ENCODE measurements at regions not wholly inside any gene's neighbourhood (a gene's known extent, or its start where the extent isn't known, plus 50 kb on each side); places are given as distances from the start of the nearest gene placed in this dataset.

DNA sequence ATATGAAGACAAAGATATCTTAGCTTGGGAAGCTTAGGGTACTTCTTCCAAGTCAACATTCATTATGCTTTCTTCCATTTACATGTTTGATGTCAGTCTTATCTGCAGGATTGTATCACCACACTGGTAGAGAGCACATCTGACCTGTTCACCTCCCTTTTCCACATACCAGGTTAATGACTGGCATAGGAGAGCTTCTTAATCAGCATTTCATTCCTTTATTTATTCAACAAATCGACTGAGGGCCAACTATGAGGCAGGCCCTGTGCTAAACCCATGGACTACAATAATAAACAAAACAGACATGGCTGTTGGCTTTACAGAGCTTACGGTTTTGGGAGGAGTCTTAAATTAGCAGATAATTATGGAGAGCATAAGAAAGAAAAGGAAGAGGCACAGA lies 378.1 kb upstream of the CDH11 start:
- DNase-seq: no peak
- H3K9me3 ChIP-seq (ENCODE audit: control insufficient read depth, low read depth, low read length): no peaks in the 10 kb centered on the region
- H3K4me1 ChIP-seq (ENCODE audit: control insufficient read depth, insufficient read depth, low read length): no peaks in the 10 kb centered on the region
- no CpG with 5 or more reads among the region's 2 CpGs for WGBS (ENCODE audit: insufficient coverage, low lambda C conversion rate)
- no peaks in the 10 kb centered on the region for H3K36me3 ChIP-seq (ENCODE audit: control insufficient read depth, insufficient read depth, low read length)
- no peaks in the 10 kb centered on the region for H3K27me3 ChIP-seq (ENCODE audit: control insufficient read depth, insufficient read depth, low read length)
- H3K4me3 ChIP-seq (ENCODE audit: low read length): no peak overlapping the region
- H3K27ac ChIP-seq (ENCODE audit: low read length): no peak overlapping the region

DNA sequence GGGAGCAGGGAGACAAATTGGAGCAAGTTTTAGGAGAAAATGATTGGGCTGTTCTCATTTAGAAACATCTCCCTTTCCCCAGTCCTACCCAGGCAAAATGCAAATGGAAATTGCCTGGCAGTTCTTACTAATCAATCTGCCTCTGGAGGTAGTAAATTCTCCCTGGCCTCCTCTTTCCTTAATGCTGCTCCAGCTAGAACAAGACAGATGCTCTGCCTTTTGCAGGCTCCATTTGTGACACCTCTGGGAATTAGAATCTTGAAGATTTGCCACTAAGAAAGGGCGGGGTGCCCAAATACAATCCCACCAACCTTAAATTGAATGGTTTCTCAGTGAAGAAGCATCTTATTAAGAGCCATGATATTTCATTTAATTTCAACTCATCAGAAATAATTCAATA lies 377.7 kb upstream of the CDH11 start:
- Histone ChIP-seq H3K27ac (ENCODE audit: low read length) (no peak overlapping the region), H3K27me3 (ENCODE audit: control insufficient read depth, insufficient read depth, low read length) (no peaks in the 10 kb centered on the region), H3K9me3 (ENCODE audit: control insufficient read depth, low read depth, low read length) (no peaks in the 10 kb centered on the region), H3K4me3 (ENCODE audit: low read length) (no peak overlapping the region), H3K36me3 (ENCODE audit: control insufficient read depth, insufficient read depth, low read length) (no peaks in the 10 kb centered on the region), H3K4me1 (ENCODE audit: control insufficient read depth, insufficient read depth, low read length) (no peaks in the 10 kb centered on the region)
- WGBS (ENCODE audit: insufficient coverage, low lambda C conversion rate): no CpG with 5 or more reads among the region's 1 CpG
- no peak for DNase-seq

DNA sequence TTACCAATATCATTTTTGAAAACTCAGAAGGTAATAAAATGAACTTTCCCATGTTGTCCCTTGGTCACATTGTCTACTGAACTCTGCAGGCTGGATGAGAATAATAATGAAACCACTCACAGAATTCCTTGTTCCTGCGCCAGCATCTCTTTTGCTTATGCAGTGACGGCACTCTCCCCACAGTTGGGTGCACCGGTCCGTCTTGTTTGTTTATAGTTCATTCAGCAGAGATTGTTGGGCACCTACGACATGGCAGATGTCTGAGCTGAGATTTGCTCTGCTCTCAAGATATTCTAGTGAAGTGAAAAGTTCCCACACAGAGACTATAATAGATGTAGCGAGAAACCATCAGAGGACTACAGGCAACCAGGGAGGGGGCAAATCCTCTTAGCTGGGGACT lies 375.7 kb upstream of the CDH11 start:
- no peaks in the 10 kb centered on the region for H3K4me1 ChIP-seq (ENCODE audit: control insufficient read depth, insufficient read depth, low read length)
- no peaks in the 10 kb centered on the region for H3K9me3 ChIP-seq (ENCODE audit: control insufficient read depth, low read depth, low read length)
- no peaks in the 10 kb centered on the region for H3K36me3 ChIP-seq (ENCODE audit: control insufficient read depth, insufficient read depth, low read length)
- no peaks in the 10 kb centered on the region for H3K27me3 ChIP-seq (ENCODE audit: control insufficient read depth, insufficient read depth, low read length)
- no peak overlapping the region for H3K4me3 ChIP-seq (ENCODE audit: low read length)
- H3K27ac ChIP-seq (ENCODE audit: low read length): no peak overlapping the region
- WGBS (ENCODE audit: insufficient coverage, low lambda C conversion rate): no CpG with 5 or more reads among the region's 6 CpGs
- no peak for DNase-seq

DNA sequence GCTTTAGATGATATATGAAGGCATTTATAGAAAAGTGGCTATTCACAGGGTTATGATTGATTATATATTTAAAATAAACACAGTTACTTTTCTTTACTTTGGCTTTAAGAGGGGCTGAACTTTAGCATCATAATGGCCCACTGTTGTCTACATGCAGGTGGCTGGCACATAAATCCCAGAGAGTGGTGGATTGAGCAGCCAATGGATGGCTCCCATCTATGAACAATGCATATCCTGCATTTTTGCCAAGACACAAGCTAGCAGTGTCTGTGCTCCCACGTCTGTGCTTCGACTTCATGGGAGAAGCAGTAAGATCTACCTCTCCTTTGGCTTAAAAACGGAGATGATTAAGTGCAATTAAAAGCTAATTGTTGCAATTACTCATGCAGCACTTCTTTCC lies 373.2 kb upstream of the CDH11 start:
- no peak overlapping the region for H3K4me3 ChIP-seq (ENCODE audit: low read length)
- H3K4me1 ChIP-seq (ENCODE audit: control insufficient read depth, insufficient read depth, low read length): no peaks in the 10 kb centered on the region
- DNase-seq: no peak
- no peak overlapping the region for H3K27ac ChIP-seq (ENCODE audit: low read length)
- H3K27me3 ChIP-seq (ENCODE audit: control insufficient read depth, insufficient read depth, low read length): no peaks in the 10 kb centered on the region
- no peaks in the 10 kb centered on the region for H3K36me3 ChIP-seq (ENCODE audit: control insufficient read depth, insufficient read depth, low read length)
- no CpG with 5 or more reads among the region's 3 CpGs for WGBS (ENCODE audit: insufficient coverage, low lambda C conversion rate)
- H3K9me3 ChIP-seq (ENCODE audit: control insufficient read depth, low read depth, low read length): no peaks in the 10 kb centered on the region

DNA sequence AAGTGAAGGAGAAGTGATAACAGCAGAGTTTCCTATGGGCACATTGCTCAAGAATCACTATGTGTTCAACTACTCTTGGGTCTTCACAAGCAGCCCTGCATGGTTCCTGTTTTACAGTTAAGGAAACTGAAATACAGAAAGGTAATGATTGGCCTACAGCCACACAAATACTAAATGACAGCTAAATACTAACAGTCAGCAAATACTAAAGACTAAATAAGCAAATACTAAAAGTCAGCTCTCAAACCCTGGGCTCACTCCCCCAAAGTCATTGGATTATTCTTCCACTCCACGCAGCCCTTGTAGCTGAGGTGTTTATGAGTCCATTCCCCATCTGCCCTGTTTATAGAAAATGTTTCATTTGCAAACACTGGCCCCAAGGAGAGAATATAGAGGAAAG lies 372.7 kb upstream of the CDH11 start:
- DNase-seq: no peak
- Histone ChIP-seq H3K27me3 (ENCODE audit: control insufficient read depth, insufficient read depth, low read length) (no peaks in the 10 kb centered on the region), H3K36me3 (ENCODE audit: control insufficient read depth, insufficient read depth, low read length) (no peaks in the 10 kb centered on the region), H3K4me1 (ENCODE audit: control insufficient read depth, insufficient read depth, low read length) (no peaks in the 10 kb centered on the region), H3K9me3 (ENCODE audit: control insufficient read depth, low read depth, low read length) (no peaks in the 10 kb centered on the region), H3K27ac (ENCODE audit: low read length) (no peak overlapping the region), H3K4me3 (ENCODE audit: low read length) (no peak overlapping the region)
- WGBS (ENCODE audit: insufficient coverage, low lambda C conversion rate): 40% methylated on average over 1 of the region's 1 CpG

DNA sequence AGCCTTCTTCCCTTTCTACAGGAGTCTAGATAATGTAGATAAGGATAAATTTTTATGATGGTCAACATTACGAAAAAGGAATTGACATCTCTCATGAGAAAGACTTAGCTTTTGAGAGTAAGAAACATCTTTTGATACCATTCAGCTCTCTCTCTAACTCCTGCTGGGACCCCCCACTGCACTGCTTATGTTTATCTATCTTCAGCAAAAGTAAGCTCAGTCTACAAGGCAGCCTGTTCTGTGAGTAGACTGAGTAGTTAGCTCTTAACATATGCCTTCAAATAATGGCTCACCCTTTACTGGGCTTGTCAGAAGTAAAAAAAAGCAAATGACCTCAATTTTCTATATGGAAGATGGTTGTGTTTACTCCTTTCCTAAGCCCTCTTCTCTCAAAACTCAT lies 372.2 kb upstream of the CDH11 start:
- DNase-seq: no peak
- no CpG with 5 or more reads among the region's 1 CpG for WGBS (ENCODE audit: insufficient coverage, low lambda C conversion rate)
- Histone ChIP-seq H3K4me1 (ENCODE audit: control insufficient read depth, insufficient read depth, low read length) (no peaks in the 10 kb centered on the region), H3K36me3 (ENCODE audit: control insufficient read depth, insufficient read depth, low read length) (no peaks in the 10 kb centered on the region), H3K4me3 (ENCODE audit: low read length) (no peak overlapping the region), H3K9me3 (ENCODE audit: control insufficient read depth, low read depth, low read length) (no peaks in the 10 kb centered on the region), H3K27me3 (ENCODE audit: control insufficient read depth, insufficient read depth, low read length) (no peaks in the 10 kb centered on the region), H3K27ac (ENCODE audit: low read length) (no peak overlapping the region)

DNA sequence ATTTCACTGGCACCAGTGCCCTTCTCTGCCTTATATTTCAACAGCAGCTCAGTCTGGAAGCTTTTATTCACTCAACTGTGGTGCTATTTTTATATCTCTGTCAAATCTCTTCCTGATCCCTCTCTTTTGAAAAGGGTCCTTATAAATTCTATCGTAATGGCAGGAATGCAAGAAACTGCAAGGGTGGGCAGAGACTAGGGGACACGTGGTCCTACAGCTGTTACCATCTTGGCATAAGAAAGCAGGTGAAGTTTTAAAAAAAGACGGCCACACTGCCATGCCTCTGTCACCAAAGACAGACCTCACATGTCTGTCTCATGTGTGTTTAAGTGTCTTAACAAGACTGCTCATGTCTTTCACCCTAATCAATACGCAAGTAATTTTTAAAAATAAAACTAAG lies 368.4 kb upstream of the CDH11 start:
- WGBS (ENCODE audit: insufficient coverage, low lambda C conversion rate): no CpG with 5 or more reads among the region's 4 CpGs
- DNase-seq: no peak
- no peaks in the 10 kb centered on the region for H3K4me1 ChIP-seq (ENCODE audit: control insufficient read depth, insufficient read depth, low read length)
- no peak overlapping the region for H3K27ac ChIP-seq (ENCODE audit: low read length)
- no peak overlapping the region for H3K4me3 ChIP-seq (ENCODE audit: low read length)
- H3K27me3 ChIP-seq (ENCODE audit: control insufficient read depth, insufficient read depth, low read length): no peaks in the 10 kb centered on the region
- H3K36me3 ChIP-seq (ENCODE audit: control insufficient read depth, insufficient read depth, low read length): no peaks in the 10 kb centered on the region
- H3K9me3 ChIP-seq (ENCODE audit: control insufficient read depth, low read depth, low read length): no peaks in the 10 kb centered on the region

DNA sequence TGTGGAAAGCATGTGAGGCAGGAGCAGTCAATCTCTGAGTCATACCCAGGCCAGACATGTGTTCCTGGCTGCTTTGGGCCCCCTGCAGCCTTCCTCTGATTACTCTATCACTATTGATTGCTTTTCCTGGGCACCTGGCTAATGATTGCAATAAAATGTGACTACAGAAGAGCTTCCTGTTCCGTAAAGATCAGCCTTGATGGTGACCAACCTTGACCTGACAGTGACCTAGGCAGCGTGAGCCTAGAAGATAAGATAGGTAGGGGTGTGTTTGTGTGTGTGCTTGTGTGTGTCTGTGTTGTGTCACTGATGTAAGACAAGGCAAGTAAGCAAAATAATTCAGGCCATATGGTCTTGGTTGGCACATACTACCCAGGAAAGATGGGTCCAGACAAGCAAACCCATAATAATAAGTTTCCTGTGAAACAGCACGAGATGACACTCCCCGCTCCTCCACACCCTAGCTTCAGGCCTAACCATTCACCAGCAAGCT lies 367.7 kb upstream of the CDH11 start:
- WGBS (ENCODE audit: insufficient coverage, low lambda C conversion rate): no CpG with 5 or more reads among the region's 4 CpGs
- Histone ChIP-seq H3K4me3 (ENCODE audit: low read length) (no peak overlapping the region), H3K27me3 (ENCODE audit: control insufficient read depth, insufficient read depth, low read length) (no peaks in the 10 kb centered on the region), H3K4me1 (ENCODE audit: control insufficient read depth, insufficient read depth, low read length) (no peaks in the 10 kb centered on the region), H3K27ac (ENCODE audit: low read length) (no peak overlapping the region), H3K36me3 (ENCODE audit: control insufficient read depth, insufficient read depth, low read length) (no peaks in the 10 kb centered on the region), H3K9me3 (ENCODE audit: control insufficient read depth, low read depth, low read length) (no peaks in the 10 kb centered on the region)
- DNase-seq: no peak

DNA sequence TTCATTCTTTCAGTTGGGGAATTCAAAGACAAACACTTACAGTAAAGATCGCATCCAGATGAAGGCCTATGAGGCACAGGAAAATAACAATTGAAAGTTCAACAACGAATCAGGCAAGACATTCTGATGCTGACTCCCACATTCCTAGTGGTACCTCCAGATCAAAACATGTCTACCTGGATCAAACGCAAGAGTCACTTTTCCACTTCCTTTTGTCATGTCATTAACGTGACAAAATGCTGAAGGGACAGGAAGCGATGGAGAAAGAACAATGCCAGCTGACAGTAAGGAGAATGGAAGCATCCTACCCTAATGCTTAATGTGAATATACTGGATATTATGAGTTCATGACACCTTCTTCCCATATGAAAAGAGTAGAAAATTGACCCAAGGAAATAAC lies 365.4 kb upstream of the CDH11 start:
- H3K9me3 ChIP-seq (ENCODE audit: control insufficient read depth, low read depth, low read length): no peaks in the 10 kb centered on the region
- WGBS (ENCODE audit: insufficient coverage, low lambda C conversion rate): no CpG with 5 or more reads among the region's 5 CpGs

DNA sequence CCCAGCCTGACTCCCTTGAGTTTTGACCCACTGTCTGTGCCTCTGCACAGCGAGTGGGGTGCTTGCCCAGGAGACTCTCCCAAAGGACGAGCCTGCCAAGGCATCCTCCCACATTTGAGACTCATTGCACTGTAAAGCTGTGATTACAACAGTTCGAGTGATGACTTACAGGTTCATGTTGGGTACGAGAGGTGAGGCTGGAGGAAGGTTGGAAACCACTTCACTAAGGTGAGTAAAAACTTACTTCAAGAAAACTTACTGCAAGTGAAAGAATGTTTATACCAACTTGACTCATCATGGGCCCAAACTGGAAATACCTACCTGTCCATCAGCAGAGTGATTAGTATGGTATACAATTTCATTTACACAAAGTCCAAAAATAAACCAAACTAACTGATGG lies 360.1 kb upstream of the CDH11 start:
- Histone ChIP-seq H3K9me3 (ENCODE audit: control insufficient read depth, low read depth, low read length) (no peaks in the 10 kb centered on the region), H3K27me3 (ENCODE audit: control insufficient read depth, insufficient read depth, low read length) (no peaks in the 10 kb centered on the region), H3K4me3 (ENCODE audit: low read length) (no peak overlapping the region), H3K4me1 (ENCODE audit: control insufficient read depth, insufficient read depth, low read length) (no peaks in the 10 kb centered on the region), H3K36me3 (ENCODE audit: control insufficient read depth, insufficient read depth, low read length) (no peaks in the 10 kb centered on the region), H3K27ac (ENCODE audit: low read length) (no peak overlapping the region)
- no peak for DNase-seq
- WGBS (ENCODE audit: insufficient coverage, low lambda C conversion rate): no CpG with 5 or more reads among the region's 4 CpGs

More for the DNA sequence above, 365.4 kb upstream of the CDH11 start:
- no peak overlapping the region for H3K4me3 ChIP-seq (ENCODE audit: low read length)
- H3K36me3 ChIP-seq (ENCODE audit: control insufficient read depth, insufficient read depth, low read length): no peaks in the 10 kb centered on the region
- no peaks in the 10 kb centered on the region for H3K27me3 ChIP-seq (ENCODE audit: control insufficient read depth, insufficient read depth, low read length)
- H3K4me1 ChIP-seq (ENCODE audit: control insufficient read depth, insufficient read depth, low read length): no peaks in the 10 kb centered on the region
- no peak for DNase-seq
- H3K27ac ChIP-seq (ENCODE audit: low read length): no peak overlapping the region

DNA sequence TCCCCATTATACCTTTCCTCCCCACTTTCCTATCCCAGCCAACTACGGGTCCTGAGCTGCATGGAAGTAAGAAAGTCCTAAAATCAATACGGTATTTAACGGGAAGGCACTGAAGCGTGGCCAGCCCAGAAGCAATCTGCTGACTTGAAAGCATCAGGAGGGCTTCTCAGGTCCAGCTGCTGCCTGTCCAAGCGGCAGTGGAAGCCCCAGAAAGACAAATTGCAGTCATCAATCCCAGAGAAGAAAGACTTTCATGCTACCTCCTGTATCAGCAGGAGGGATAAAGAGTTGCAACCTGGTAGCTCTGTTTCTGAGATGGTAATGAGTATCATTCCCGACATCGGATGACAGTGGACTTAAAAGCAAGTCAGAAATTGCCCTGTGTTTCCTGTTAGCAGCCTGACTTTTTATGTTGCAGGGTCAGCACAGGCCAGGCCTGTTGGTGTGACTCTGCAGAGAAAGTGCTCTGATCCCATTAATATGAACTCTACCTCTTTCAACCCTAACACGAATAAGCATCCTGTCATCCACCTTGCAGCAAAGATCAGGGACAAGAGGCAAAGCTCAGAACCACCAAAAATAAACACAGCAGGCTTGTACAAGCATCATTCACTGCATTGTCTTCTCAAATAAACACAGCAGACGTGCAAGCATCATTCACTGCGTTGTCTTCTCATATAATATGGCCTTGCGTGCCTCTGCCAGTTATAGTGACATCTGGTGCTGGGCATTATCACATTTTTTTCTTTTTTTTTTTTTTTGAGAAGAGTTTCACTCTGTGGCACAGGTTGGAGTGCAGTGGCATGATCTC lies 358.6 kb upstream of the CDH11 start:
- Histone ChIP-seq H3K27me3 (ENCODE audit: control insufficient read depth, insufficient read depth, low read length) (no peaks in the 10 kb centered on the region), H3K4me3 (ENCODE audit: low read length) (no peak overlapping the region), H3K4me1 (ENCODE audit: control insufficient read depth, insufficient read depth, low read length) (no peaks in the 10 kb centered on the region), H3K36me3 (ENCODE audit: control insufficient read depth, insufficient read depth, low read length) (no peaks in the 10 kb centered on the region), H3K27ac (ENCODE audit: low read length) (no peak overlapping the region), H3K9me3 (ENCODE audit: control insufficient read depth, low read depth, low read length) (no peaks in the 10 kb centered on the region)
- 70% methylated on average over 3 of the region's 11 CpGs for WGBS (ENCODE audit: insufficient coverage, low lambda C conversion rate)
- no peak for DNase-seq

Measured in large intestine (tissue), 3 donors.